Stomach (tissue), 4 donors: ENCODE measurements at regions not wholly inside any gene's neighbourhood (a gene's known extent, or its start where the extent isn't known, plus 50 kb on each side); places are given as distances from the start of the nearest gene placed in this dataset.

ENCODE experiments used
- EP300 ChIP-seq: sonication (generic); formaldehyde crosslinking; IDR thresholded peaks from one replicate; pipeline ENCODE4 v1.6.1; 2017; ENCODE audit warnings: antibody characterized with exemption
- TF ChIP-seq, protein P1 (sequence below), 7 experiments: fragments of 450-650 bp in 4 of 7; fragments of 200-600 bp in 3 of 7; sonication (generic) in 3 of 7; IDR thresholded peaks; one replicate each; pipeline ENCODE4 v1.5.1; 2016 to 2019; ENCODE audit warnings: antibody characterized with exemption in 7 of 7, control low read depth in 2 of 7, mild to moderate bottlenecking in 1 of 7

DNA sequence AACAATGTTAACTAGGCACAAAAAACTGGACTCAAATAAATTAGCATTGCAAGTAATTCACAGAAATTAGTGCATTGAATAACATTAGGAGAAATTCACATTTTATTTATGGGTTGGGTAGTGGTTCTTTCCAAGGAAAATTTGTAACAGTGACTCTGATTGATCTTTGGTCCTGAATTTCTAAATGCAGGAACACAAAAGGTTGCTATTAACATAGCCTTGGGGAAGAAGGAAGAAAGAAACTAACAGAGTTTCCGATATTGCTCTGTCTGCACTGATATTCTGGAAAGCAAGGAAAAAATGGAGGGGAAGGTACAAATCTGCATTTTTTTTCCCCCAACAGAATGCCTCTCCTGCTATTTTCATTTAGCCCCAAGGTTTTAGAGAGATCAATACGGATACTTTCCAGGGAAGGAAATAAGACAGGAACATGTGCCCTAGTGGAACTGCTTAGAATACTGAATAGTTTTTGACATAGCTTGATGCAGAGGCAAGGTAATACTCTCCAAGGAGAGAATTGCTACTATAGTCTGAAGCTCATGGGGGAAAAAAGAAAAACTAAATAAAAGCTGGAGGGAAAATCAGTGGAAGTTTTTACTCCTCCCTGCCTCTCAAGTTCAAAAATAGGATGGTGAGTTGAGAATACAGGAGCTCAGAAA lies 490.1 kb downstream of the RAPGEF2 start:
- TF ChIP-seq, protein P1, sequence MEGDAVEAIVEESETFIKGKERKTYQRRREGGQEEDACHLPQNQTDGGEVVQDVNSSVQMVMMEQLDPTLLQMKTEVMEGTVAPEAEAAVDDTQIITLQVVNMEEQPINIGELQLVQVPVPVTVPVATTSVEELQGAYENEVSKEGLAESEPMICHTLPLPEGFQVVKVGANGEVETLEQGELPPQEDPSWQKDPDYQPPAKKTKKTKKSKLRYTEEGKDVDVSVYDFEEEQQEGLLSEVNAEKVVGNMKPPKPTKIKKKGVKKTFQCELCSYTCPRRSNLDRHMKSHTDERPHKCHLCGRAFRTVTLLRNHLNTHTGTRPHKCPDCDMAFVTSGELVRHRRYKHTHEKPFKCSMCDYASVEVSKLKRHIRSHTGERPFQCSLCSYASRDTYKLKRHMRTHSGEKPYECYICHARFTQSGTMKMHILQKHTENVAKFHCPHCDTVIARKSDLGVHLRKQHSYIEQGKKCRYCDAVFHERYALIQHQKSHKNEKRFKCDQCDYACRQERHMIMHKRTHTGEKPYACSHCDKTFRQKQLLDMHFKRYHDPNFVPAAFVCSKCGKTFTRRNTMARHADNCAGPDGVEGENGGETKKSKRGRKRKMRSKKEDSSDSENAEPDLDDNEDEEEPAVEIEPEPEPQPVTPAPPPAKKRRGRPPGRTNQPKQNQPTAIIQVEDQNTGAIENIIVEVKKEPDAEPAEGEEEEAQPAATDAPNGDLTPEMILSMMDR (IDR thresholded peaks at IDR 0.05): no peak
- TF ChIP-seq EP300: no peak
